ENCODE measurements at regions not wholly inside any gene's neighbourhood (a gene's known extent, or its start where the extent isn't known, plus 50 kb on each side); places are given as distances from the start of the nearest gene placed in this dataset.

DNA sequence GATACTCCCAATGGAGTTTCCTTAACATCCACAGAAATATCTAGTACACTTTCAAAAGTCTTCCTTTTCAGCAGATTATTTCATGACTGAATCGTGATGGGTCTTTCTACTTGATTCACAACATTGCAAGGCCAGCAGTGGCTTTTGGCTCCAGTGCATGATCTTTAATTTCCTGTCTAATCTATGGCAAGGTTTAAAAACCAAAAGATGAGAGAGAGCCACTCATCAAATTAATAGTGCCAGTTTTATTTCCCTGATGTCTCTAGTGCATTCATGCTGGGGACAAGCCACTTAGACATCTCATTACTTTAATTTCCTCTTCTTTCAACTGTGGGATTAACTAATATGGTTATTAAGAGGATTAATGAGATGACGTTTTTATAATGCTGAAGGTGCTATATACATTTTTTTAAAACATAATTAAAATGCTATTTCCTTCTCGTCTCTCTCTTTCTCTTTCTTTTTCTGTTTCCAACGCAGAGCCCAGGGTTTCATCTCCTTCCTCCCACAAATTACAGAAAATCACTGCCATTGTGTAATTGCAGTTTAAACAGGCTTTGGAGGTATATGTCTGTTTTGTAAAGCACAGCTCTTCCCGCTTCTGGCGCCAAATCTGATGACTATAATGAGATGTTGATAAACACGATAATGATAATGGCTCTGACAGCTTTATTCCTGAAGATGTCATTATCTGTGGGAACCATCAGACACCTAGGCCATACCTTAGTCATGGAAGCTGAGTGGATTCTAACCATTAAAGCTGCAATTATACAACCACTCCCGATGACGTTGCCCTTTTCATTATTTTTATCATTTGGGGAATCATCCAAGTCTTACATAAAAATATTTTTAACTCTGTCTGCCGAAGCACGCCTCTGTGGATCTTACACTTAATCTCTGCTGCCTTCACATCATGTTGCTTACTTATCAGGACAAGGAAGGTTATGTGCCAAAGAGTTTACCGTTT is 103.1 kb upstream of the PPM1H start:
- no peak for DNase-seq
- Histone ChIP-seq H3K27me3 (no peaks in the 10 kb centered on the region), H3K36me3 (no peaks in the 10 kb centered on the region), H3K4me3 (no peak overlapping the region), H3K27ac (no peak overlapping the region), H3K9me3 (no peaks in the 10 kb centered on the region), H3K4me1 (ENCODE audit: insufficient read depth) (no peaks in the 10 kb centered on the region)
- TF ChIP-seq POLR2A (IDR thresholded peaks at IDR 0.05) (no peak), CTCF (IDR thresholded peaks at IDR 0.05) (no peak), EP300 (IDR thresholded peaks at IDR 0.05) (no peak)
- 61 to 65% (median 63%) methylated on average over 12 of the region's 12 CpGs for WGBS, 3 donors
- intact Hi-C loops (cut with DNase I) = no loop called here

DNA sequence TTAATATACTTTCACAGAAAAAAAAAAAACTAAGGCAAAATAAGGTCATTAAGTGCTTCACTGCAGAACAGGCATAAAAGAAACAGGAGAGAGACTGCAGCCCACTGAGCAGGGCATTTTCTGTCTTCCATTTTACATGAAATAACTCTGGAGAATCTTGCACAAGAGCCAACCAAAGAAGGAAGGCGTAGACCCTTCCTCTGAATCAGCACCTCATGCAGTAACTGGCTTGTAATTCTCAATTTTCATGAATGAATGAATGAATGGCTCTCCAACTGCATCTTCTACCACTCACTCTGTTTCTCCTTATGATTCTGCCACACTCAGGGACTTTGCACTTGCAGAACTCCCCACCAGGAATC is 102.0 kb upstream of the PPM1H start:
- no peaks in the 10 kb centered on the region for H3K4me1 ChIP-seq (ENCODE audit: insufficient read depth)
- no peak for DNase-seq
- no peaks in the 10 kb centered on the region for H3K27me3 ChIP-seq
- TF ChIP-seq CTCF (IDR thresholded peaks at IDR 0.05) = no peak
- no peak for TF ChIP-seq EP300 (IDR thresholded peaks at IDR 0.05)
- TF ChIP-seq POLR2A (IDR thresholded peaks at IDR 0.05) = no peak
- intact Hi-C loops (cut with DNase I) = no loop called here
- no peaks in the 10 kb centered on the region for H3K9me3 ChIP-seq
- no peak overlapping the region for H3K27ac ChIP-seq
- 86 to 100% (median 88%) methylated on average over 1 of the region's 1 CpG for WGBS, 3 donors
- H3K36me3 ChIP-seq = no peaks in the 10 kb centered on the region
- no peak overlapping the region for H3K4me3 ChIP-seq

DNA sequence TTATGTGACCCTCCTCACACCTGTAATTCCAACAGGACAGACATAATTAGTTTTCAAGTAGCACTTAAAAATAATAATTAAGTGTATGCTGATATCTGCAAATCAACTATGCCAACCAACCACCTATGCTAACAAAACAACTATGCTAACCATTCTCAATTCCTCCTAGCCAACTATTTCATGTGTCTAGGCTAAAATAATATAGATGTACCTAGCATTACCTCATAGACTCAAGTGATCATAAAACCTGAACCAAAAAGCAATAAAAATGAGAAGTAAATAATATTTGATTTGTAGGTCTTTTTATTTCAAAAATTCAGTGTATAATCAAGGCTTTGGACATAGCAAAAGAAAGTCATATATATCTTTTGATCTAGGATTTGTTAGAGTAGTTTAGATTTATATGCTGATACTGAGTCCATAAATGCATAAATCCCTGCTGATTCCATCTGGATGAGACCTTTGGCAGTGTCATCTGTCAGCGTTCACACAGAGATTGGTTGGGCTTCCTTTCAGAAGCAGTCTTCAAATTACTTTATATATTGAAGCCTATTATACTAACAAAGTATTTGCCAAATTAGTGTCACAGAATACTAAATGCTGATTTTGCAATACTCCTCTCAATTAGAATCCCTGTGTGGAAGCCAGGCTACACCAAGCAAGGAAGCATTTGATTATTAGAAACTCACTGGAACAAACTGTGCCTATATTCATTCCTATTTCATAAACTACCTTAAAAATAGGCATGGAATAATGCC is 101.4 kb upstream of the PPM1H start:
- TF ChIP-seq POLR2A (IDR thresholded peaks at IDR 0.05) = no peak
- TF ChIP-seq EP300 (IDR thresholded peaks at IDR 0.05) = no peak
- TF ChIP-seq CTCF (IDR thresholded peaks at IDR 0.05) = no peak
- H3K4me1 ChIP-seq (ENCODE audit: insufficient read depth) = no peaks in the 10 kb centered on the region
- no peak for DNase-seq
- no peak overlapping the region for H3K4me3 ChIP-seq
- no peak overlapping the region for H3K27ac ChIP-seq
- no peaks in the 10 kb centered on the region for H3K9me3 ChIP-seq
- 46 to 54% (median 51%) methylated on average over 1 of the region's 1 CpG for WGBS, 3 donors
- intact Hi-C loops (cut with DNase I) = no loop called here
- no peaks in the 10 kb centered on the region for H3K36me3 ChIP-seq
- no peaks in the 10 kb centered on the region for H3K27me3 ChIP-seq

- 90 to 92% (median 91%) methylated on average over 5 of the region's 5 CpGs for WGBS, 3 donors
- no peaks in the 10 kb centered on the region for H3K4me1 ChIP-seq (ENCODE audit: insufficient read depth)
- H3K36me3 ChIP-seq = no peaks in the 10 kb centered on the region
- no peak for DNase-seq
- H3K4me3 ChIP-seq = no peak overlapping the region
- H3K27ac ChIP-seq = no peak overlapping the region
- H3K9me3 ChIP-seq = no peaks in the 10 kb centered on the region
- TF ChIP-seq POLR2A (IDR thresholded peaks at IDR 0.05) (no peak), EP300 (IDR thresholded peaks at IDR 0.05) (no peak), CTCF (IDR thresholded peaks at IDR 0.05) (no peak)
- H3K27me3 ChIP-seq = no peaks in the 10 kb centered on the region
- intact Hi-C loops (cut with DNase I) = no loop called here
Observed at GRCh38 chr12:63034601-63035000, 99.7 kb upstream of the PPM1H start.

Measured in ovary (tissue), 7 donors.